ENCODE measurements at regions not wholly inside any gene's neighbourhood (a gene's known extent, or its start where the extent isn't known, plus 50 kb on each side); places are given as distances from the start of the nearest gene placed in this dataset.

DNA sequence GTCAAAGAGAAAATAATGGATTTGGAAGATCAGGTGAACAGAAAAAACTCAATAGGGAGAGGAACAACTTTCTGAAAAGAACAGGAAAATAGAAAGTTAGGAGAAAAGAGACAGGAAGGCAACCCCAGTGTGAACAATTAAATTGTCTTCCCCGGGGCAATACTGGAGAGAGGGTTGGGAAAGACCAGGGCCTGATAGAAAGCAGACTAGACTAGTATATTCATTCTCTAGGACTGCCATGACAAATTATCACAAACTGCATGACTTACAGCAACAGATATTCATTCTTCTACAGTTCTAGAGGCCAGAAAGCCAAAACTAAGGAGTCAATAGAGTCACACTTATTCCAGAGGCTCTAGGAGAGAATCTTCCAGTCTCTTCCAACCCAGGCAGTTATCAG lies 482.8 kb downstream of the SOX6 start:
- H3K4me3 ChIP-seq (ENCODE audit: low read length), result no peak overlapping the region
- H3K27ac ChIP-seq (ENCODE audit: low read depth, low read length), result no peak overlapping the region
- H3K79me1 ChIP-seq (ENCODE audit: low read length), result no peaks in the 10 kb centered on the region
- H3K9ac ChIP-seq (ENCODE audit: low read length), result no peak overlapping the region
- no peak overlapping the region for H4K8ac ChIP-seq (ENCODE audit: low read depth, low read length)
- H3K79me2 ChIP-seq (ENCODE audit: control insufficient read depth, insufficient read depth, low read length), result no peaks in the 10 kb centered on the region
- H3K18ac ChIP-seq (ENCODE audit: low read length), result no peak overlapping the region
- no peak overlapping the region for H3K56ac ChIP-seq (ENCODE audit: low read length)
- no peaks in the 10 kb centered on the region for H3K27me3 ChIP-seq (ENCODE audit: insufficient read depth, low read length, poor library complexity)
- no peak overlapping the region for H3K4ac ChIP-seq (ENCODE audit: low read depth, low read length)
- H3K36me3 ChIP-seq (ENCODE audit: control insufficient read depth, insufficient read depth, low read length), result no peaks in the 10 kb centered on the region
- H2BK5ac ChIP-seq (ENCODE audit: low read length), result no peak overlapping the region
- no peak for DNase-seq
- H2BK120ac ChIP-seq (ENCODE audit: low read depth, low read length), result no peak overlapping the region
- no peak overlapping the region for H2BK15ac ChIP-seq (replicated peaks; ENCODE audit: low read depth)
- H3K23ac ChIP-seq (ENCODE audit: low read length), result no peak overlapping the region
- WGBS (ENCODE audit: extremely low coverage, insufficient coverage, low lambda C conversion rate), result no CpG with 5 or more reads among the region's 1 CpG
- no peak overlapping the region for H4K5ac ChIP-seq (ENCODE audit: low read length)
- no peak overlapping the region for H2AK5ac ChIP-seq (ENCODE audit: low read length)
- no peak overlapping the region for H3K4me2 ChIP-seq (ENCODE audit: low read length)
- peaks cover 8% of the 10 kb centered on the region for H3K4me1 ChIP-seq (ENCODE audit: control insufficient read depth, low read depth, low read length)

DNA sequence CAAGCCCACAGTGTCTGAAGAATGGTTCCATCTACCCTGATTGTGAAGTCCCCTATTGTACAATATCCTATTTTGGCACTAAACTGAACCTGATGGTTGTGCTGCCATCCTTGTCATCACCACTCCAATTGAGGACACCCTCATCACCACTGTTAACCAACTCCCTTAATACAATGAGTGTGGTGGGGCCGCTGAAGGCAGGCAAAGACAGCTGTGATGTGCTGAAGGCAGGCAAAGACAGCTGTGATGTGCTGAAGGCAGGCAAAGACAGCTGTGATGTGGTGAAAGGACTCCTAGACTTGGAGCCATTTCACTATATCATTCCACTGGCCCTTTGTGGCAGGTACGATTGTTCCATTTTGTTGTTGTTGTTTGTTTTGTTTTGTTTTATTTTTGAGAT lies 481.6 kb downstream of the SOX6 start:
- Histone ChIP-seq H3K4me2 (ENCODE audit: low read length) (no peak overlapping the region), H3K4ac (ENCODE audit: low read depth, low read length) (no peak overlapping the region), H3K18ac (ENCODE audit: low read length) (no peak overlapping the region), H3K9ac (ENCODE audit: low read length) (no peak overlapping the region), H4K5ac (ENCODE audit: low read length) (no peak overlapping the region), H3K23ac (ENCODE audit: low read length) (no peak overlapping the region), H3K4me1 (ENCODE audit: control insufficient read depth, low read depth, low read length) (peaks cover 8% of the 10 kb centered on the region), H2BK120ac (ENCODE audit: low read depth, low read length) (no peak overlapping the region), H3K79me2 (ENCODE audit: control insufficient read depth, insufficient read depth, low read length) (no peaks in the 10 kb centered on the region), H2AK5ac (ENCODE audit: low read length) (no peak overlapping the region), H2BK15ac (replicated peaks; ENCODE audit: low read depth) (no peak overlapping the region), H2BK5ac (ENCODE audit: low read length) (no peak overlapping the region), H3K36me3 (ENCODE audit: control insufficient read depth, insufficient read depth, low read length) (no peaks in the 10 kb centered on the region), H3K4me3 (ENCODE audit: low read length) (no peak overlapping the region), H3K79me1 (ENCODE audit: low read length) (no peaks in the 10 kb centered on the region), H4K8ac (ENCODE audit: low read depth, low read length) (no peak overlapping the region), H3K27ac (ENCODE audit: low read depth, low read length) (no peak overlapping the region), H3K27me3 (ENCODE audit: insufficient read depth, low read length, poor library complexity) (no peaks in the 10 kb centered on the region), H3K56ac (ENCODE audit: low read length) (no peak overlapping the region)
- DNase-seq, result no peak
- WGBS (ENCODE audit: extremely low coverage, insufficient coverage, low lambda C conversion rate), result no CpG with 5 or more reads among the region's 2 CpGs

DNA sequence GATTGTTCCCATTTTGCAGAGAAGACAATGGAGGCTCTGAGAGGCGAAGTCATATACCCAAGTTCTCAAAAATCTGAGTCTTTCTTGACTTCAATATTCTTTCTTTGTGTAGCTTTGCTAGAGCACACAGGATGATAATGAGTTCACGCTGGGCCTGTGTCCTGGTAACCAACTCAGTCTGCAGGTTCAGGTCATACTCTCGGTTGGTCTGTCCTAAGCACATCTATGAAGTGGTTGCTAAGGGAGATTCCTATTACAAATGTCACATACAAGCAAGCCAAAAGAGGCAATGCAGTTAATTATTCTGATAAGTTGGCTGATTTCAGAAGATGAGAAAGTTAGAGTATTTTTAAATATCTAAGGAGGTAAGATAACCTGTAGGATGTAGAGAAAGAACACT lies 481.0 kb downstream of the SOX6 start:
- Histone ChIP-seq H3K23ac (ENCODE audit: low read length) (no peak overlapping the region), H4K8ac (ENCODE audit: low read depth, low read length) (no peak overlapping the region), H3K36me3 (ENCODE audit: control insufficient read depth, insufficient read depth, low read length) (no peaks in the 10 kb centered on the region), H3K4me3 (ENCODE audit: low read length) (no peak overlapping the region), H3K79me1 (ENCODE audit: low read length) (no peaks in the 10 kb centered on the region), H4K5ac (ENCODE audit: low read length) (no peak overlapping the region), H3K4me1 (ENCODE audit: control insufficient read depth, low read depth, low read length) (peaks cover 8% of the 10 kb centered on the region), H2BK120ac (ENCODE audit: low read depth, low read length) (no peak overlapping the region), H2BK5ac (ENCODE audit: low read length) (no peak overlapping the region), H2AK5ac (ENCODE audit: low read length) (no peak overlapping the region), H3K27me3 (ENCODE audit: insufficient read depth, low read length, poor library complexity) (no peaks in the 10 kb centered on the region), H2BK15ac (replicated peaks; ENCODE audit: low read depth) (no peak overlapping the region), H3K27ac (ENCODE audit: low read depth, low read length) (no peak overlapping the region), H3K4me2 (ENCODE audit: low read length) (no peak overlapping the region), H3K56ac (ENCODE audit: low read length) (no peak overlapping the region), H3K4ac (ENCODE audit: low read depth, low read length) (no peak overlapping the region), H3K9ac (ENCODE audit: low read length) (no peak overlapping the region), H3K79me2 (ENCODE audit: control insufficient read depth, insufficient read depth, low read length) (no peaks in the 10 kb centered on the region), H3K18ac (ENCODE audit: low read length) (no peak overlapping the region)
- DNase-seq, result no peak
- no CpG with 5 or more reads among the region's 3 CpGs for WGBS (ENCODE audit: extremely low coverage, insufficient coverage, low lambda C conversion rate)

DNA sequence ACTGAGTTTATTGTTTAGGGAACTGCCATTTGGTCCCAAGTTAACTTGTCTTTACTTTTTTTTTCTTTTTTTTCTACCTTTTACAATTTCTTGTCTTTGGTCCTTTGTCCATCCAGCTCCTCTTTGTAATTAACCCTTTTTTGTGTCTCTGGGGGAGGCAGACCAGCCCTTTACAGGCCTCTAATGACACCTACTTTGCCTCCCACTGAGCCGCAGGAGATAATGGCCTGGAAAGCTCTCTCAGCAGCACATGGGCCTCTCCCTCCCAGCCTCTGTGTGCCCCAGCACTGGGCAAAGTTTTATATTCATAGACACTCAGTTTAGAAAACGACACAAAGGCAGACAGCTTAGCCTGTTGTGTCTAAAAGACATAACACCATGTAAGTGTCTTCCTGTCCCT lies 480.4 kb downstream of the SOX6 start:
- H3K79me1 ChIP-seq (ENCODE audit: low read length), result no peaks in the 10 kb centered on the region
- H3K23ac ChIP-seq (ENCODE audit: low read length), result no peak overlapping the region
- no peak overlapping the region for H3K4me3 ChIP-seq (ENCODE audit: low read length)
- no peak overlapping the region for H2AK5ac ChIP-seq (ENCODE audit: low read length)
- no peak overlapping the region for H3K56ac ChIP-seq (ENCODE audit: low read length)
- no CpG with 5 or more reads among the region's 2 CpGs for WGBS (ENCODE audit: extremely low coverage, insufficient coverage, low lambda C conversion rate)
- H3K4me1 ChIP-seq (ENCODE audit: control insufficient read depth, low read depth, low read length), result peaks cover 6% of the 10 kb centered on the region
- H2BK120ac ChIP-seq (ENCODE audit: low read depth, low read length), result no peak overlapping the region
- H3K27me3 ChIP-seq (ENCODE audit: insufficient read depth, low read length, poor library complexity), result no peaks in the 10 kb centered on the region
- H3K4ac ChIP-seq (ENCODE audit: low read depth, low read length), result no peak overlapping the region
- H4K5ac ChIP-seq (ENCODE audit: low read length), result no peak overlapping the region
- no peak overlapping the region for H2BK15ac ChIP-seq (replicated peaks; ENCODE audit: low read depth)
- peak; percentile 83 for DNase-seq
- no peaks in the 10 kb centered on the region for H3K79me2 ChIP-seq (ENCODE audit: control insufficient read depth, insufficient read depth, low read length)
- no peak overlapping the region for H3K4me2 ChIP-seq (ENCODE audit: low read length)
- H3K9ac ChIP-seq (ENCODE audit: low read length), result no peak overlapping the region
- no peak overlapping the region for H3K18ac ChIP-seq (ENCODE audit: low read length)
- H3K36me3 ChIP-seq (ENCODE audit: control insufficient read depth, insufficient read depth, low read length), result no peaks in the 10 kb centered on the region
- no peak overlapping the region for H2BK5ac ChIP-seq (ENCODE audit: low read length)
- H4K8ac ChIP-seq (ENCODE audit: low read depth, low read length), result no peak overlapping the region
- H3K27ac ChIP-seq (ENCODE audit: low read depth, low read length), result no peak overlapping the region

DNA sequence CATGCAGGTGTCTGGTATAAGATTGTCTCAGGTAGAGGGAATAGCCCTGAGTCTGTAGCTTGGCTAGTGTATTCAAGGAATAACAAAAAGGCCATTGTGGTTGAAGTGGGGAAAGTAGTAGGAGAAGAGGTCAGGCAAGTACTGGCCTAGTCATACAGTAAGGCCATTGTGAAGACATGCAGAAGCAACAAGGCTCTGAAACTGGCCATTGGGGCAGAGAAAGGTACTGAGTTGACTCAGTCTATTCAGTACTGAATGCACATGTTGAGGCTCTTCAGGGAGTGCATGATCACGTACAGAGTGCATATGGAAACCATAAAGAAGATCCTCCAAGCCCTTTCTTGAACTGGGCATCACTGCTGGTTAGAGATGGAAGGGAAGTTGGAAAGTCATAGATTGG lies 477.6 kb downstream of the SOX6 start:
- Histone ChIP-seq H3K56ac (ENCODE audit: low read length) (no peak overlapping the region), H3K79me2 (ENCODE audit: control insufficient read depth, insufficient read depth, low read length) (no peaks in the 10 kb centered on the region), H3K23ac (ENCODE audit: low read length) (no peak overlapping the region), H3K4me3 (ENCODE audit: low read length) (no peak overlapping the region), H2BK15ac (replicated peaks; ENCODE audit: low read depth) (no peak overlapping the region), H2BK5ac (ENCODE audit: low read length) (no peak overlapping the region), H3K4me1 (ENCODE audit: control insufficient read depth, low read depth, low read length) (peaks cover 6% of the 10 kb centered on the region), H4K8ac (ENCODE audit: low read depth, low read length) (no peak overlapping the region), H3K9ac (ENCODE audit: low read length) (no peak overlapping the region), H3K4ac (ENCODE audit: low read depth, low read length) (no peak overlapping the region), H4K5ac (ENCODE audit: low read length) (no peak overlapping the region), H3K27ac (ENCODE audit: low read depth, low read length) (no peak overlapping the region), H3K27me3 (ENCODE audit: insufficient read depth, low read length, poor library complexity) (no peaks in the 10 kb centered on the region), H3K18ac (ENCODE audit: low read length) (no peak overlapping the region), H2AK5ac (ENCODE audit: low read length) (no peak overlapping the region), H3K79me1 (ENCODE audit: low read length) (no peaks in the 10 kb centered on the region), H3K4me2 (ENCODE audit: low read length) (no peak overlapping the region), H3K36me3 (ENCODE audit: control insufficient read depth, insufficient read depth, low read length) (no peaks in the 10 kb centered on the region), H2BK120ac (ENCODE audit: low read depth, low read length) (no peak overlapping the region)
- no CpG with 5 or more reads among the region's 1 CpG for WGBS (ENCODE audit: extremely low coverage, insufficient coverage, low lambda C conversion rate)
- no peak for DNase-seq

DNA sequence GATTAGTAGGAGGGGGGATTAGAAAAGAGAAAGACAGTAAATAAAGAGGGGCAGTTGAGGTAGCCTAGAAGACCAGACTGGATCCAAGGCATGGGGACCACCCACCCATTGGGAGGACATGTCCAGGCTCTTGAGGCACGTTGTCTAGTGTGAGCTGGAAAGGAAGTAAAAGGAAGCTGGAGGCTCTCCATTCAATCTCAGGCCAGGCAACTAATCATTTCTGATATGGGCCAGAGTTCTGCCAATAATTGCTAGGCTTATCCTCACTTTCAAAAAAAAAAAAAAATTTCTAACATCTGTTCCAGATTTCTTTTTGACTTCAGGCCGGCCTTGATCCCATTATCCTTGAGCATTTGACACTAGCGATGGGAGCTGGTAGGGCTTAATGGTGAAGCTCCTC lies 476.1 kb downstream of the SOX6 start:
- H3K27ac ChIP-seq (ENCODE audit: low read depth, low read length), result no peak overlapping the region
- H4K5ac ChIP-seq (ENCODE audit: low read length), result no peak overlapping the region
- no peaks in the 10 kb centered on the region for H3K27me3 ChIP-seq (ENCODE audit: insufficient read depth, low read length, poor library complexity)
- no peaks in the 10 kb centered on the region for H3K79me2 ChIP-seq (ENCODE audit: control insufficient read depth, insufficient read depth, low read length)
- no peak overlapping the region for H2BK15ac ChIP-seq (replicated peaks; ENCODE audit: low read depth)
- no peak overlapping the region for H3K4me3 ChIP-seq (ENCODE audit: low read length)
- H2BK120ac ChIP-seq (ENCODE audit: low read depth, low read length), result no peak overlapping the region
- H2AK5ac ChIP-seq (ENCODE audit: low read length), result no peak overlapping the region
- no peak overlapping the region for H3K4me2 ChIP-seq (ENCODE audit: low read length)
- DNase-seq, result no peak
- no peak overlapping the region for H3K4ac ChIP-seq (ENCODE audit: low read depth, low read length)
- no CpG with 5 or more reads among the region's 3 CpGs for WGBS (ENCODE audit: extremely low coverage, insufficient coverage, low lambda C conversion rate)
- no peak overlapping the region for H3K9ac ChIP-seq (ENCODE audit: low read length)
- no peak overlapping the region for H3K56ac ChIP-seq (ENCODE audit: low read length)
- H4K8ac ChIP-seq (ENCODE audit: low read depth, low read length), result no peak overlapping the region
- H3K23ac ChIP-seq (ENCODE audit: low read length), result no peak overlapping the region
- no peaks in the 10 kb centered on the region for H3K79me1 ChIP-seq (ENCODE audit: low read length)
- no peak overlapping the region for H2BK5ac ChIP-seq (ENCODE audit: low read length)
- no peak overlapping the region for H3K18ac ChIP-seq (ENCODE audit: low read length)
- no peaks in the 10 kb centered on the region for H3K36me3 ChIP-seq (ENCODE audit: control insufficient read depth, insufficient read depth, low read length)
- H3K4me1 ChIP-seq (ENCODE audit: control insufficient read depth, low read depth, low read length), result peaks cover 6% of the 10 kb centered on the region
